Esophagus squamous epithelium (tissue), 4 donors: ENCODE measurements at regions not wholly inside any gene's neighbourhood (a gene's known extent, or its start where the extent isn't known, plus 50 kb on each side); places are given as distances from the start of the nearest gene placed in this dataset.

ENCODE experiments used
- POLR2A ChIP-seq, 4 donors: fragments of 450-650 bp; IDR thresholded peaks; one replicate each; pipeline ENCODE4 v1.6.1; 2017; ENCODE audit warnings: antibody characterized with exemption in 4 of 4, mild to moderate bottlenecking in 4 of 4, moderate library complexity in 3 of 4
- TF ChIP-seq, protein P1 (sequence below), 6 experiments: fragments of 450-650 bp in 4 of 6; fragments of 200-600 bp in 2 of 6; sonication (generic) in 2 of 6; IDR thresholded peaks; one replicate each; pipeline ENCODE4 v1.5.1; 2016 to 2019; ENCODE audit warnings: antibody characterized with exemption in 6 of 6, mild to moderate bottlenecking in 4 of 6, moderate library complexity in 4 of 6

DNA sequence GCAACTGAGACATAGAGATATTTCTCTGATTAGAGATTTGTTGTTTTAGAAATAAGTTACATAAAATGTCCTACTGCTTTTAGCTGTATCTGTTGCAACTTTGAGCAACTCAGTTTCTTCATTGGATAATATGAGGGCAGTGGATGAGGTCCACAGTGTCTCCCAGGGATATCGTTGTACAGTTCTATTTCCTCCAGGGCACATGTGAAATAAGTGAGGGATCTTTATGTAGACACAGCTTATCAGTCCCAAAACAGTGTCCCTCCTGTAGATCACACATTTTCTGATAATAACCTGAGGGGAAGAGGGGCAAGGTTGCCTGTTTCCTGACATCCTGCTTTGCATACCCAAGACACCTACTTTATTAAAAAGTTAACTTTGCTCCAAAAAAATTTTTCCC lies 1231.2 kb upstream of the ZEB2 start:
- TF ChIP-seq, protein P1, sequence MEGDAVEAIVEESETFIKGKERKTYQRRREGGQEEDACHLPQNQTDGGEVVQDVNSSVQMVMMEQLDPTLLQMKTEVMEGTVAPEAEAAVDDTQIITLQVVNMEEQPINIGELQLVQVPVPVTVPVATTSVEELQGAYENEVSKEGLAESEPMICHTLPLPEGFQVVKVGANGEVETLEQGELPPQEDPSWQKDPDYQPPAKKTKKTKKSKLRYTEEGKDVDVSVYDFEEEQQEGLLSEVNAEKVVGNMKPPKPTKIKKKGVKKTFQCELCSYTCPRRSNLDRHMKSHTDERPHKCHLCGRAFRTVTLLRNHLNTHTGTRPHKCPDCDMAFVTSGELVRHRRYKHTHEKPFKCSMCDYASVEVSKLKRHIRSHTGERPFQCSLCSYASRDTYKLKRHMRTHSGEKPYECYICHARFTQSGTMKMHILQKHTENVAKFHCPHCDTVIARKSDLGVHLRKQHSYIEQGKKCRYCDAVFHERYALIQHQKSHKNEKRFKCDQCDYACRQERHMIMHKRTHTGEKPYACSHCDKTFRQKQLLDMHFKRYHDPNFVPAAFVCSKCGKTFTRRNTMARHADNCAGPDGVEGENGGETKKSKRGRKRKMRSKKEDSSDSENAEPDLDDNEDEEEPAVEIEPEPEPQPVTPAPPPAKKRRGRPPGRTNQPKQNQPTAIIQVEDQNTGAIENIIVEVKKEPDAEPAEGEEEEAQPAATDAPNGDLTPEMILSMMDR (IDR thresholded peaks at IDR 0.05): no peak
- no peak for TF ChIP-seq POLR2A (IDR thresholded peaks at IDR 0.05)
